Fibroblast of villous mesenchyme (primary cell): ENCODE measurements at regions not wholly inside any gene's neighbourhood (a gene's known extent, or its start where the extent isn't known, plus 50 kb on each side); places are given as distances from the start of the nearest gene placed in this dataset.

Source experiments
- DNase-seq: peaks from one replicate; pipeline ENCODE4 v3.0.0-alpha.2; 2010; ENCODE audit warnings: low read depth
- H3K4me3 ChIP-seq: 2 replicates; pipeline ENCODE4 v1.5.1; 2011; ENCODE audit warnings: low read depth, mild to moderate bottlenecking, low read length
- TF ChIP-seq, protein P1 (sequence below): IDR thresholded peaks from 2 replicates; pipeline ENCODE4 v1.5.1; 2012; ENCODE audit warnings: low read depth, mild to moderate bottlenecking, low read length; ENCODE audit not compliant: insufficient read depth

DNA sequence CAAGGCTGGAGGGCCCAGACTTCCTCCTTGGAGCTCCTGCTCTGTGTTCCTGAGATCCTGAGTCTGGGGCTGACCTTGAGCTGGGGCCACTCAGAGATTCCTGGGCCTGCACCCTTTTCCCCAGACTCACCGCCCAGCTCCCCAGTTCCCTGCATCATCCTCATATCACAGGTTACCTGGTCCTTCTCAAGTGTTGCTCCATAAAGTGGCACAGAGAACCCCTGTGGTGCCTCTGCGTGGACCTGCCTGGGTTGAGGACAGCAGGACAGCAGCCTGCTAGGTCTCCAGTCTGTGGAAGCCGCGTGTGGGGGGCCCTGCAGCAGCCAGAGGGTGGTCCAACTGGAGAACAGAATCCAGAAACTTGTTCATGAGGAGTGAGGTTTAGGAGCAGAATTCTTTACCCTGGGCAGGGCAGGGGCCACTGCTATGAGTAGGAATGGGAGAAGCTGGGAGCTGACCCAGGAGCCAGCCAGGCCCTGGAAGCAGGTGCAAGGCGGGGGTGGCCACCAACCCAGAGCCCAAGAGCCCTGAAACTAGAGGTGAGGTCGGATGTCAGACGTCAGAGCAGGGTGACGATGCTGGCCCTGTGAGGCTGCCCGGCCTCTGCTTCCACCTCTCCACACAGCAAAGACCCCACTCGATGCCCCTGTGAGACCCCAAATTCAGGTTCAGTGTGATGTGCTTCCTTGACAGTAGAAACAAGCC lies 299.4 kb downstream of the TCERG1L start:
- H3K4me3 ChIP-seq = no peak overlapping the region
- no peak for DNase-seq
- TF ChIP-seq, protein P1, sequence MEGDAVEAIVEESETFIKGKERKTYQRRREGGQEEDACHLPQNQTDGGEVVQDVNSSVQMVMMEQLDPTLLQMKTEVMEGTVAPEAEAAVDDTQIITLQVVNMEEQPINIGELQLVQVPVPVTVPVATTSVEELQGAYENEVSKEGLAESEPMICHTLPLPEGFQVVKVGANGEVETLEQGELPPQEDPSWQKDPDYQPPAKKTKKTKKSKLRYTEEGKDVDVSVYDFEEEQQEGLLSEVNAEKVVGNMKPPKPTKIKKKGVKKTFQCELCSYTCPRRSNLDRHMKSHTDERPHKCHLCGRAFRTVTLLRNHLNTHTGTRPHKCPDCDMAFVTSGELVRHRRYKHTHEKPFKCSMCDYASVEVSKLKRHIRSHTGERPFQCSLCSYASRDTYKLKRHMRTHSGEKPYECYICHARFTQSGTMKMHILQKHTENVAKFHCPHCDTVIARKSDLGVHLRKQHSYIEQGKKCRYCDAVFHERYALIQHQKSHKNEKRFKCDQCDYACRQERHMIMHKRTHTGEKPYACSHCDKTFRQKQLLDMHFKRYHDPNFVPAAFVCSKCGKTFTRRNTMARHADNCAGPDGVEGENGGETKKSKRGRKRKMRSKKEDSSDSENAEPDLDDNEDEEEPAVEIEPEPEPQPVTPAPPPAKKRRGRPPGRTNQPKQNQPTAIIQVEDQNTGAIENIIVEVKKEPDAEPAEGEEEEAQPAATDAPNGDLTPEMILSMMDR = no peak

DNA sequence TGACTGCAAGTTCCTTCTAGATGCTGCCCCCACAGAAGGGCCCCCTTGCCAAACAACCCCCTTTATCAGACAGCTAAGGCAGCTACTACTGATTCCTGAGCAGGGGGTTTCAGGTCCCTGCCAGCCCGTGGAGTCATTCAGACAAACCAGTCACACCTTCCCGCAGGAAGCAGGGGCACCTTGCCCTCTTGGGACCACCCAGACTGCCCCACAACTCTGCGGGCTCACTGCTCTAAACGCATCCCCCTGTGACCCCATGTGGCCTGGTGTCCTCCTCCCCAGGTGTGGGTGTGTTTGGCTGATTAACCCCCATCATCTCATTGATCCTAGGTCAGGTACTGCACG lies 298.9 kb downstream of the TCERG1L start:
- H3K4me3 ChIP-seq = no peak overlapping the region
- TF ChIP-seq, protein P1 = no peak
- DNase-seq = no peak

DNA sequence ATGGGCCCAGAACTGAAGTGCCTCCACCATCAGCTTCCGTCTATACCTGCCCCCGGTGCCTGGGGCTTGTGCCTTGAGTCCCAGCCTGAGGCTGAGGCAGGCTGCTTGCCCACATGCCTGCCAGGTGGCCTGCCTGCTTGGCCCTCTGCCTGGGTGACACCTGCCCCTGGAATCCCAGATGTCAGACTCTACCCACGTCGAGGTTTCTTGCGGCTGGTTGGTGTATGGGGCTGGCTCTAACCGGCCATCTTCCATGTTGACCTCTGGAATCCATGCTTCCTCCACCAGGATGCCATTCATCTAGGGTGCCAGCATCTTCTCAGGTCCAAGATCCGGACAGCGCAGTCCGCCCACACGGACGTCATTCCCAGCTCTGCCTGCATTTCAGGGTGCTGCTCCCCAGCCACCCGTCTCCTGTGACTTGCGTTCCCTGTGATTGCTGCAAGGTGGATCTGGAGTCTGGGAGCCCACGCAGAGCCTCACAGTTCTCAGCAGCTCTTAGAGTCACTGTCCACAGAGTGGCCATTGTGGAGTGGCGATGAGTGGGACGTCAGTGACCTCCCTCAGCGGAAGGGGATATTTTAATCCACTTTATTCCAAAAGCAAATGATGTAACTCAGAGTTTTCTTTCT lies 298.1 kb downstream of the TCERG1L start:
- H3K4me3 ChIP-seq = no peak overlapping the region
- DNase-seq = no peak
- TF ChIP-seq, protein P1 = no peak

DNA sequence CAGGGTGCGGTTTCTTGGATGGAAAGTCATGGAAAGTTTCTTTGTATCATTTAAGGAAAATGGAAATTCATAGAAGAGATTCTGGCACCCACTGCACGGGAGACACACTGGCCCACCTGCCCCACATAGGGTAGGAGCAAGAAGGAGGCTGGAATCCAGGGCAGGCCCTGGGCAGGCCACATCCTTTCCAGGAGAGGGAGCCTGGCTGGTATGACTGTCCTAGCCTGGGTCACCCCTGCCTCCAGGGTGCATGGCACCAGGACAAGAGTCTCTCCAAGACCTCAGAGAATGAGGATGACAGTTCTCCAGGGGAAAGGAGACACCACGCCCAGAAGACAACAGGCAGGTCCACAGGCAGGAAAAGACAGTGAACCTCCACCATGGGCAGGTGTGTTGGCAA lies 297.2 kb downstream of the TCERG1L start:
- TF ChIP-seq, protein P1 = no peak
- no peak overlapping the region for H3K4me3 ChIP-seq
- no peak for DNase-seq

DNA sequence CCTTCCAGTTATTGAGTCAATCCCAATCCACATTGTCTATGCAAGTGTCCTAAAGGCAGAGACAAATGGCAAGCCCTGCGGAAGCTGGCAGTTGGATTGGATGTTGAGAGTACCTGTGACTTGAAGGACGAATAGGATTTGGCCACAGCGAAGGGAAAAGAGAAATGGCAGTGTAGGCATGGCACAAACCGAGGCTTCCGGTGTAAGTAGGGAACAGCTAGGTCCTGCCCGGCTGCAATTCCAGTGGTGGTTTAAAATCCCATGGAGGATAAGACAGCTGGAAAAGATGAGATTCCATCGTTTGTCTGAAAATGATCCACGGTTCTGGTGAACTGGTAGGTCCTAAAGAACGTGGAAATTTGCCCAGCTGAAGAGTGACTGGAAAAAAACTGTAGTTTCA lies 296.2 kb downstream of the TCERG1L start:
- TF ChIP-seq, protein P1 = no peak
- no peak for DNase-seq
- no peak overlapping the region for H3K4me3 ChIP-seq

DNA sequence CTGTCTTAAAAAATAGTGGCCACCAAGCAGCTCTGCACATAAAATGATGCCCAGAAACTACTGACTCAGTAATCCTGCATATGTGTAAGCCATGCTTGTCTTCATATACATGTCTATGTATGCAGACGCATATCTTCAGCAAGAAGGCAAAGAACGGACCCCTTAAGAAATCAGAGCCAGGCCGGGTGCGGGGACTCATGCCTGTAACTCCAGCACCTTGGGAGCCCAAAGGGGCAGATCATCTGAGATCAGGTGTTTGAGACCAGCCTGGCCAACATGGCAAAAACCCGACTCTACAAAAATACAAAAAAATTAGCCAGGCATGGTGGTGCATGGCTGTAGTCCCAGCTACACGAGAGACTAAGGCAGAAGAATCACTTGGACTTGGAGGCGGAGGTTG lies 295.0 kb downstream of the TCERG1L start:
- TF ChIP-seq, protein P1 = no peak
- no peak for DNase-seq
- H3K4me3 ChIP-seq = no peak overlapping the region
